HG02623 (cell line): ENCODE measurements at regions not wholly inside any gene's neighbourhood (a gene's known extent, or its start where the extent isn't known, plus 50 kb on each side); places are given as distances from the start of the nearest gene placed in this dataset.

ENCODE experiments used
- ATAC-seq: cut with Tn5 transposase; IDR thresholded peaks from one replicate; pipeline ENCODE4 v1.9.1; 2021; ENCODE audit warnings: moderate library complexity; ENCODE audit not compliant: unreplicated experiment

GRCh38 chr11:116420770-116421528, 351.8 kb downstream of the BUD13 start:
- no peak for ATAC-seq

GRCh38 chr11:116420030-116420429, 352.8 kb downstream of the BUD13 start:
- ATAC-seq: no peak

GRCh38 chr11:116418388-116419041, 354.3 kb downstream of the BUD13 start:
- no peak for ATAC-seq

GRCh38 chr11:116416852-116417251, 355.9 kb downstream of the BUD13 start:
- ATAC-seq: no peak

GRCh38 chr11:116415095-116415494, 357.7 kb downstream of the BUD13 start:
- no peak for ATAC-seq

GRCh38 chr11:116414357-116414880, 358.4 kb downstream of the BUD13 start:
- no peak for ATAC-seq

GRCh38 chr11:116413301-116414242, 359.2 kb downstream of the BUD13 start:
- ATAC-seq: no peak

GRCh38 chr11:116412118-116412889, 360.5 kb downstream of the BUD13 start:
- no peak for ATAC-seq

GRCh38 chr11:116409238-116409637, 363.5 kb downstream of the BUD13 start:
- ATAC-seq: no peak

GRCh38 chr11:116406042-116406441, 366.7 kb downstream of the BUD13 start:
- no peak for ATAC-seq

- ATAC-seq: no peak
Observed at GRCh38 chr11:116404462-116404798, 368.4 kb downstream of the BUD13 start.

GRCh38 chr11:116403794-116404461, 368.9 kb downstream of the BUD13 start:
- ATAC-seq: no peak

GRCh38 chr11:116400081-116400480, 372.7 kb downstream of the BUD13 start:
- ATAC-seq: no peak

GRCh38 chr11:116397602-116398084, 375.1 kb downstream of the BUD13 start:
- ATAC-seq: no peak

- ATAC-seq: no peak
Observed at GRCh38 chr11:116396331-116396730, 376.5 kb downstream of the BUD13 start.

GRCh38 chr11:116394022-116394421, 378.8 kb downstream of the BUD13 start:
- no peak for ATAC-seq

- ATAC-seq: no peak
Observed at GRCh38 chr11:116390963-116391362, 381.8 kb downstream of the BUD13 start.

- no peak for ATAC-seq
Observed at GRCh38 chr11:116388146-116388545, 384.6 kb downstream of the BUD13 start.

- no peak for ATAC-seq
Observed at GRCh38 chr11:116387641-116388040, 385.1 kb downstream of the BUD13 start.
